NB4 (cell line): ENCODE measurements at regions not wholly inside any gene's neighbourhood (a gene's known extent, or its start where the extent isn't known, plus 50 kb on each side); places are given as distances from the start of the nearest gene placed in this dataset.

Source experiments
- DNase-seq: peaks from one replicate; pipeline ENCODE4 v3.0.0; 2010; ENCODE audit warnings: low read depth
- H3K4me3 ChIP-seq: one replicate; pipeline ENCODE4 v1.5.1; 2011; ENCODE audit warnings: mild to moderate bottlenecking, low read depth, low read length, moderate library complexity
- MYC ChIP-seq: IDR thresholded peaks from 2 replicates; pipeline ENCODE4 v1.6.1; 2011; ENCODE audit warnings: low read depth, low read length
- POLR2A ChIP-seq: IDR thresholded peaks from 2 replicates; pipeline ENCODE4 v1.6.1; 2011; ENCODE audit warnings: mild to moderate bottlenecking; ENCODE audit not compliant: insufficient read length; ENCODE audit errors: extremely low read depth
- TF ChIP-seq, protein P1 (sequence below): IDR thresholded peaks from one replicate; pipeline ENCODE4 v1.5.1; 2012; ENCODE audit warnings: low read depth, low read length
- TF ChIP-seq, protein P2 (sequence below): IDR thresholded peaks from 2 replicates; pipeline ENCODE4 v1.6.1; 2011; ENCODE audit warnings: low read depth, low read length

DNA sequence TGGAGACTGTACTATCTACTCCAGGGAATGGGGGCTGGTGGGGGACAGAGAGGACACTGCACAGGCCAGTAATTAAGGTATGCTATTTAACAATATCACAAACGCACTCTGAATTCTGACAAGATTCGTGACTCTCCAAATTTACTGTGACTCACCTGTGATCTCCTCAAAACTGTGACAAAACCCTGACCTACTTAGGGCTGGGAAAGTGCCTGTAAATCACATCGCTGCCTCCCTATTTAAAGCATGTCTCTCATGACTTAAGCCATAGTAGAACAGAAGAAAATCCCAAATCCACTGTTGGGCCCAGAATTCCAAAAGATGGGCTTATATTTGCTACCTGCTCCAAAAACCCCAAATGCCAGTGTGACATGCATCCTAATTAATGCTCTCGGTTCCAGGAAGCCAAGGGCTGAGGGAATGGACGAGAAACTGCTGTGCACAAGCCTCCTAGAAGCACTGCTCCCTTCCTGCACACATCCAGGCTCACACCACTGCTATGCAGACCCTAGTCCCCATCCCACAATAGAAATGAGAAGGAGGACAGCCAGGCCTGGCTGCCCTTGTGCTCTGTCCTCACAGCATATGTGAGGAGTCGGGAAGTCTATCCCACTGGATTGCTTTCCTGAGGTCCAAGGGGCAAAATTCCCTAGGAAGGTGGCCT lies 187.7 kb upstream of the CHRNA7 start:
- TF ChIP-seq, protein P1, sequence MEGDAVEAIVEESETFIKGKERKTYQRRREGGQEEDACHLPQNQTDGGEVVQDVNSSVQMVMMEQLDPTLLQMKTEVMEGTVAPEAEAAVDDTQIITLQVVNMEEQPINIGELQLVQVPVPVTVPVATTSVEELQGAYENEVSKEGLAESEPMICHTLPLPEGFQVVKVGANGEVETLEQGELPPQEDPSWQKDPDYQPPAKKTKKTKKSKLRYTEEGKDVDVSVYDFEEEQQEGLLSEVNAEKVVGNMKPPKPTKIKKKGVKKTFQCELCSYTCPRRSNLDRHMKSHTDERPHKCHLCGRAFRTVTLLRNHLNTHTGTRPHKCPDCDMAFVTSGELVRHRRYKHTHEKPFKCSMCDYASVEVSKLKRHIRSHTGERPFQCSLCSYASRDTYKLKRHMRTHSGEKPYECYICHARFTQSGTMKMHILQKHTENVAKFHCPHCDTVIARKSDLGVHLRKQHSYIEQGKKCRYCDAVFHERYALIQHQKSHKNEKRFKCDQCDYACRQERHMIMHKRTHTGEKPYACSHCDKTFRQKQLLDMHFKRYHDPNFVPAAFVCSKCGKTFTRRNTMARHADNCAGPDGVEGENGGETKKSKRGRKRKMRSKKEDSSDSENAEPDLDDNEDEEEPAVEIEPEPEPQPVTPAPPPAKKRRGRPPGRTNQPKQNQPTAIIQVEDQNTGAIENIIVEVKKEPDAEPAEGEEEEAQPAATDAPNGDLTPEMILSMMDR, result no peak
- no peak for DNase-seq
- no peak overlapping the region for H3K4me3 ChIP-seq

DNA sequence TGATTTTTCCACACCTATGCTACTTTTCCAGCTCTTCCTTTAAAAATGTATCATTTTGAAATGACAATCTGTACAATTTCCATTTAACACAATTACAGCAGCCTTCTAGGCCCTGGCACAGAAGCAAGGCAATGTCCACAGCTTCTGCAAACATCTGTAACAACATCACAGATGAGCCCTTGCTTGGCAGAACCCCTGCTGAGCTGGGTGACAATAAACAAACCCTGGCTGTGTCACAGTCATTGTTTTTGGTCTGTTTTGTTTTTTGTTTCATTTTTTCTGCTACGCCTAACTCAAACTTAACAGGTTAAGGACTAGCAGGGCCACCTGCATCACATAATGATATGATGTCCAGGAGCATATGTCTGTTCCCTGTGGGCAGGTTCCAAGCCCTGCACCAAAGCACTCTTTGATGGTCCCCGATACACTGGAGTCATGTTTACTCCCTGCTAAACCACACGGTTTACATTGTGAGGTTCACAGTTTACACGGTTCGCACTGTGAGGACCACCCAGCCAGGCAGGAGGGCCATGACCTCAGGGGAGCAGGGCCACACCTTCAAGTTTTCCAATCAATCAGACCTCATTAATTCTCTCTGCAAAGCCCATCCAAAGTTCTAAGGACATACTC lies 186.8 kb upstream of the CHRNA7 start:
- H3K4me3 ChIP-seq, result no peak overlapping the region
- TF ChIP-seq, protein P2, sequence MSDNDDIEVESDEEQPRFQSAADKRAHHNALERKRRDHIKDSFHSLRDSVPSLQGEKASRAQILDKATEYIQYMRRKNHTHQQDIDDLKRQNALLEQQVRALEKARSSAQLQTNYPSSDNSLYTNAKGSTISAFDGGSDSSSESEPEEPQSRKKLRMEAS, result no peak
- TF ChIP-seq MYC (no peak), POLR2A (no peak)
- TF ChIP-seq, protein P1, result no peak
- DNase-seq, result no peak

DNA sequence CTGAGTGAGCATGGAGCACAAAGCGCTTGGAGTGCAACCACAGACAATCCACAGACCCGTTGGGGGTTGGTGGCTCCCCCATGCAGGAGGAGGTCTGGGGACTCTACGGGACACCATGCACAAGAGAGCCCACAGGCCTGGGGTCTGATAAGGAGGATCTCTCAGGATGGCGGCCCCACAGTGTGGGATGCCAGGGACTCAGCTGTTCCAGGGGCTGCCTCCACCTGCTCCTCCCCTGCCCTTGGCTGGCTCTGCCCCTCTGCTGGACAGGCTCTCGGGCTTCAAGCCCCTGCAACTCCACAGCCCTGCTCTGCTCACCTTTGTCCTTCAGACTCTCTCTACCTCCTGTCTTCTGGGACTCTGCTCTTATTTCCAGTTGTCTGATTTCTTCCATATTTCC lies 184.5 kb upstream of the CHRNA7 start:
- no peak for TF ChIP-seq POLR2A
- TF ChIP-seq, protein P1, result no peak
- no peak for TF ChIP-seq MYC
- TF ChIP-seq, protein P2, result no peak
- DNase-seq, result no peak

DNA sequence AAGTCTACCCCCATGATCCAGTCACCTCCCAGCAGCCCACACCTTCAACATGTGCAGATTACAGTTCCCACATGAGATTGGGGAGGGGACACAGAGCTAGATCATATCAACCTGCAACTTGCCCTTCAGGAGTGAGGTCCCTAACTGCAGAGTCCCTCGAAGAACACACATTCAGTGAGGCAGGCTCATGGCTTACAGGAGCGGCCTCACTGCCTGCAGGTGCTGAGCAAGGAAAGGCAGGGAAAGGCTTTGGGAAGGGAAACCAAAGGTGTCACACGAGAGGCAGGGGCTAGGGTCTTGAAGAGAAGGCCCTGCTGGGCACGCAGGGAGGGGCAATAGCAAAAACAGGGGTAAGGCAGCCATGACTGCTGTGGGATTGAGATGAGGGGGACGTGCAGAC lies 182.4 kb upstream of the CHRNA7 start:
- H3K4me3 ChIP-seq, result no peak overlapping the region
- no peak for TF ChIP-seq POLR2A
- no peak for TF ChIP-seq MYC
- TF ChIP-seq, protein P2, result no peak
- TF ChIP-seq, protein P1, result no peak
- no peak for DNase-seq

More for the DNA sequence above, 184.5 kb upstream of the CHRNA7 start:
- no peak overlapping the region for H3K4me3 ChIP-seq

DNA sequence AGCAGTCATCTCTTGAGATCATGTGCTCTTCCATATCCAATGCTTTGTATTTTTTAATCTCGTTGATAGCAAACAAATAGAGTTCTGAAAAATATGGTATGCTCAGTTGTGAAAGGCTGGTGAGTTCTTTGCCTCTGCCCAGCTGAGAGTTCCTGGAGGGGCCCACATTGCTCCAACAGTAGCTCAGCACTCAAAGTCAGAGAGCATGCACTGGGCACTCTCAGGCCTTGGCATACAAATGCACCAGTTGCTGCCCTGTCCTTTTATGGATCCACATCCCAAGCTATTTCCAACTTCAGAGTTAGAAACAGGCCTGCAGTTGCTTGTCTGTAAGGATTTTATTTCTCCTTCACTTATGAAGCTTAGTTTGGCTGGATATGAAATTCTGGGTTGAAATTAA lies 181.7 kb upstream of the CHRNA7 start:
- no peak overlapping the region for H3K4me3 ChIP-seq
- TF ChIP-seq, protein P2, result no peak
- no peak for TF ChIP-seq POLR2A
- no peak for TF ChIP-seq MYC
- TF ChIP-seq, protein P1, result no peak

More for the DNA sequence above, 181.7 kb upstream of the CHRNA7 start:
- no peak for DNase-seq
